GM18907 (cell line): ENCODE measurements at regions not wholly inside any gene's neighbourhood (a gene's known extent, or its start where the extent isn't known, plus 50 kb on each side); places are given as distances from the start of the nearest gene placed in this dataset.
"Not testable (repeated sequence)": the region's sequence is repeated elsewhere in the genome, so short reads cannot be mapped to it uniquely, and the experiment has no call there.

ENCODE experiments used
- ATAC-seq: cut with Tn5 transposase; IDR thresholded peaks from one replicate; pipeline ENCODE4 v1.9.1; 2021; ENCODE audit warnings: mild to moderate bottlenecking, moderate library complexity; ENCODE audit not compliant: unreplicated experiment

DNA sequence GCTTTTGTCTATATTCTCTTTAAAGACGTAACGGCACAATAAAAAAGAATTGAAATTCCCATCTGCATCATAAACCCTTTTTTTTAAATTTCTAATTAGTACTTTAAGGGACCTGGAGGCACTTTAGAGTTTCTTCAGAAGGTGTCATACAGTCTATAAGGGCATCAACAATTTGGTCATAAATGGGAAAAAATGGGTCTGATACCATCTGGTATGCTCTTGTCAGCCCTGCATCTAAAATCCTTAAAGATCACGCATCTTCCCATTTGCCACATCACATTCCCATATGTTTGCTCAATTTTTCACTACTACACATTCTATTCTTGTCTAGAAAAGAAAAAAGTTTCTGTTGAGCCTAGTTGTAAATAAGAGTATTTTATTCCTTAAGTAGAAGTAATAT lies 53.8 kb downstream of the COX7C start:
- ATAC-seq: no peak

DNA sequence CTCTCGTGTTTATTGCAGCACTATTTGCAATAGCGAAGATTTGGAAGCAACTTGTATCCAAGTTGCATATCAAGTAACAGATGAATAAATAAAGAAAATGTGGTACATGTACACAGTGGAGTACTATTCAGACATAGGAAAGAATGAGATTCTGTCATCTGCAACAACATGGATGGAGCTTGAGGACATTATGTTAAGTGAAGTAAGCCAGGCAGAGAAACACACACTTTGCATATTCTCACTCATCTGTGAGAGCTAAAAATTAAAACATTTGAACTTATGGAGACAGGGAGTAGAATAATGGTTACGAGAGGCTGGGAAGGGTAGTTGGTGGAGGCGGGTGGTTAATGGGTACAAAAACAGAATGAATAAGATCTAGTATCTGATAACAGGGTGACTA lies 56.3 kb downstream of the COX7C start:
- ATAC-seq: no peak

DNA sequence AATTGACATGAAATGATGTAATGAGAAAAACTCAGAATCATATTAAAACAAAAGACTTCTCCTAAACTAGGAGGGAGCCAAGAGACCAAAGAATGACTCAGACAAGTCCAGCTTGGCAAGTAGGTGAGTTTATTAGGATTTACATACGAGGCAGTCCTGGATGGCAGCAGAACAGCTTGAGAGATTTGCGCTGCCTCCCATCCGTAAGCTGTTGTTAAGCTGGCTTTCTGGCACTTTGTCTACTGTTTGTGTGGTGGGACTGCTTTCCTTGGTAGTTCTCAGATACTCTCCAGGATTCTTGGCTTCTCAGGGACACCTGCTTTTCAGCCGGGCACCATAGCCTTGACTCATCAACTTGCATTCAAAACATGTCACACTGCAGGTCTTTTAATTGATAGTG lies 57.6 kb downstream of the COX7C start:
- no peak for ATAC-seq

DNA sequence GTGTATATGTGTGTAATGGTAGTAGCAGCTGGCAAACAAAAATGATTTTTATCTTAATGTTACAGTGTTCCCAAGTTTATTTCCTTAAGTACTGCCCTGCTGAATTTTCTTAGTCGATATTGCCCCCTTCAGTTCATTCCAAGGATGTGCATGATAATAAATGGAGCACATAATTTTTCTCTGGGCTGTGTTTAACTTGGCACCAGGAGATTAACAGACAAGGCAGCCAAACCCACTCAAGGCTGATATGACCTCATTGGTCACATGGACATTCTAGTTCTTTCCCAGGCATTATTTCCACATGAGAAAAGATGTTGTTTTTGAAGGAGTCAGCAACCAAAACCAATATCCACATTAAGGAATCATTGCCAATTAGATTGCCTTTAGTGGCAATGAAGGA lies 61.8 kb downstream of the COX7C start:
- ATAC-seq: peak; percentile 82

DNA sequence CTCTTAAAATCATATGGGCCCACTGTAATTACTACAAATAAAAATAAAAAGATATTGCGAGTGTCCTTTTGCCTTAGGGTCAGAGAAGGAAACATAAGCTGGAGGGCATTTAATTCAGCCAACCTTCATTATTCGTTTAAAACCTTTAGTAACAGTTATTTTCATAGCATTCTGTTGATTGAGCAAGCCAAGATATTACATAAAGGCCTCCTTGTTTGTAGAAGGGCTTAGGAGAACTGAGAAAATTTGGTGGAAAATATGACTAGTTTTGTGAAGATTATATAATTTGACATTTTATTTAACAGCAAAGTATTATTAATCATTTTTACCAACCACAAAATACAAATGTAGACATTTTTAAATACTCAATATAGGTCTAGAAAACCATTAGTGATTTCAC lies 62.2 kb downstream of the COX7C start:
- ATAC-seq: no peak

DNA sequence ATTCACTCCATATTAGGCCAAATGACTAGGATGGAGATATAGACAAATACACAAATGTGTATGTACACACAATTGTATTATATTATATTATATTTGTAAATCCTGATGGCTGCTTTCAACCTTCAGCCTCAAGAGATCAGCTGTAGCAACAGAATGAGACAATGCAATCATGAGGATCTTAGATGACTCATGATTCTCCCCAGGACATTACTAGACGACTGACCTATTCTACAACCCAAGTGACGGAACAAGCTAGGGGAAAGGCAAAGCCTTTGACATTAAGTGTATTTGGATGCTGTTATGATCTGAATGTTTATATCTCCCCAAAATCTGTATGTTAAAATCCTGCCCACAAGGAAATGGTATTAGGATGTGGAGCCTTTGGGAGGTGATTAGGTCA lies 66.5 kb downstream of the COX7C start:
- no peak for ATAC-seq

DNA sequence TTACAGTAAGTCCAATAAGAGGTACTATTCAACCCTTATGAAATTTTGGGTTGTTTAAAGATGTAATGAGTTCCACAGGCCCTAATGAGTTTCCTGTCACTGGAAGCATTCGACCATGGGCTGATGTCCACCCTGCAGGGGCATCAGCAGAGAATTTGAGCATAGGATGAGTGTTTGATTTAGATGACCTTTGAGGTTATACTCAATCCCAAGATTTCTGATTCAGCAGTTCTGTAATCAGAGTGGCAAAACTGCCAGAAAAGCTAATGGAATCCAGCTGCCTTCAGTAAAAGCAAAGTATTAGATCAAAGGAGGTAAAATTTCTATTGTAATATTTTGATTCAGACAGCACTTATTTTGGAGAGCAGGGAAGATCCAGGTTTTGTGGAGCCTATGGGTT lies 68.3 kb downstream of the COX7C start:
- no peak for ATAC-seq

DNA sequence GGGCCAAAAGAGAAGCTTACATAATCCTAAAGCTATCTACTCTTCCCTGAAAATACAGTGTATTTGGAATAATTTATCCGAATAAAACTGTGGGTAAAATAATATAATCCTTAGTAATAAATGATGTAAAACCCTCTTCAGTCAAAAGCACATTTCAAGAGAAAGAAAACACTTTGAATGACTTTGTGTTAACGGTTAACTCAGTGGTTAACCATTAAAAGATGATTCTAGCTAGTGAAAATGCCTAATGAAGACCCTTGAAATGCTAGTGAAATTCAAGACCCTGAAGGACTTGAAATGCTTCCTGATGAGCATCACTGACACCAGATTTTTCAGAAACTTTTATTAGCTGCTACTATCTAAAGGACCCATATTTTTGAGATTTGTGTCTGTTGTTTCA lies 70.7 kb downstream of the COX7C start:
- no peak for ATAC-seq

DNA sequence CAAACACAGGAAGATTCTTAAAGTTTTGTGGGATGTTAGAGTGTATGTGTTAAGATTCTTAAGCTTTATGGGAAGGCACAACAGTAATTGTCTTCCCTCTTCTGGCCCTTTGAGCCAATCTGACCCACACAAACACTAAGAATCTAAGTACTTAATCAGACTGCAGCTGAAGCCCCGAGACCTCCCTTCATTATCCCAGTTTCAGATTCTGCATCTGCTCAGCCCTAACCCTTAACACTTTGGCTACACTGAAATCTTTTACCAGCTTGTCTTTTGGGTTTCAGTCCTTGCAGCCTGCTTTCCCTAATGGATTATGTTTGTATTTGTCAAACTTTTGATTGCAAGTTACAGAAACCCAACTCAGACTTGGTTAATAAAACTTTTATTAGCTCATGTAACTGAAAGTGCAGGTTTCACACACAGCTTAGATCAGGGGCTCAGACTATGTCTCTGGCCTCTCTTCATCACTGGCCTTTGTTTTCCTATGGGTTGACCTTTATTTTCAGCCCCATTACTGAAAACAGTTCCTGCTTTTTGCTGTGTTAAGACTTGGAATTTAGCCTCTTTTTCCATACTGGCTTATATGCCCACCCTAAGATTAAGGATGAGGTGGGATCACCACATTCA lies 71.5 kb downstream of the COX7C start:
- ATAC-seq: no peak

DNA sequence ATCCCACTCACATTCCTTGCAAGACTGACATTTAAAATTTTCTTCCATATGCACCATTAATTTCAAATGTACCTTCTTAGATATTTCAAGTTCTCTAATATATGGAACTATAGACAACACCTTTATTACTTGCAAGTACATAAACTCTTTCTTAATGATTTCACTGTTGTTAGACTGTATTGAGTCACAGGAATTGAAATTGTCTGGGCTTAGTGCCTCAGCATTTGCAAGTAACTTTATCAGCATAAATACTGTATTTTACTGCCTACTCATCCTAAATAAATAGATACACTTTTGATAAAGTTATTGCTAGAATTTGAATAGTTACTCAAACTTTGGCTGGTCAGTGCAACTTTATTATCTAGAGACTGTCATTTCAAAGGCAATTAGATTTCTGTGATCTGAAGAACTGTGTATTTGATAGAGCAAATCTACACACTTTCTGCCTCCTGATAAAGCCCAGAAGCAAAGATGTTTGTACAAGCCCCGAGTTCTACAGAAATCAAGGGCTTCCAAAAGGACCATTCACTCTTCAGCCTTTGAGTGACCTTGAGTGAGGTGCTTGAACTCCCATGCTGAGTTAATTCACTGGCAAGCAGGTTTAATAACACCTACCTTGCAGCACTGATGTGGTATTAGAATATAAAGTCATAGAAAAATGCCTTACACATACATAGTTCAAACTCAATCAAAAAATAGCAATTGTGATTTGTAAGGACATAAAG lies 91.6 kb downstream of the COX7C start:
- ATAC-seq: no peak

DNA sequence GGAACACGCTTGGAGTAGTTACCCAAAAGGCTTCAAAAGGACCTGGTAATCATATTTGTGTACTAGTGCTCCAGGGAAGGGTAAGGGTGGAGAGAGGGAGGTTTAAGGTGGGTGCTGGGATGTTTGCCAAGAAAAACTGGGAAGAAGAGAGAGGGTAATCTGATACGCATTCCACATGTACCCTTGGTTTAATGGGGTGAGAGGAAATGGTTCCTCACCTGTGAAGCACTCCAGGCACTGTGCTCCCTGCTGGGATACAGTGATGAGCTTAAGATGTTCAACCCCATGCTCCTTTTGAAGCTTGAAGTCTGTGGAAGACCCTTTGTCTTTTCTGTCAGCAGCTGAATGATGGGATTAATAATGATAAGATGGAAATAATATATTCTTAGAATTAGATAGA lies 98.4 kb downstream of the COX7C start:
- ATAC-seq: no peak

DNA sequence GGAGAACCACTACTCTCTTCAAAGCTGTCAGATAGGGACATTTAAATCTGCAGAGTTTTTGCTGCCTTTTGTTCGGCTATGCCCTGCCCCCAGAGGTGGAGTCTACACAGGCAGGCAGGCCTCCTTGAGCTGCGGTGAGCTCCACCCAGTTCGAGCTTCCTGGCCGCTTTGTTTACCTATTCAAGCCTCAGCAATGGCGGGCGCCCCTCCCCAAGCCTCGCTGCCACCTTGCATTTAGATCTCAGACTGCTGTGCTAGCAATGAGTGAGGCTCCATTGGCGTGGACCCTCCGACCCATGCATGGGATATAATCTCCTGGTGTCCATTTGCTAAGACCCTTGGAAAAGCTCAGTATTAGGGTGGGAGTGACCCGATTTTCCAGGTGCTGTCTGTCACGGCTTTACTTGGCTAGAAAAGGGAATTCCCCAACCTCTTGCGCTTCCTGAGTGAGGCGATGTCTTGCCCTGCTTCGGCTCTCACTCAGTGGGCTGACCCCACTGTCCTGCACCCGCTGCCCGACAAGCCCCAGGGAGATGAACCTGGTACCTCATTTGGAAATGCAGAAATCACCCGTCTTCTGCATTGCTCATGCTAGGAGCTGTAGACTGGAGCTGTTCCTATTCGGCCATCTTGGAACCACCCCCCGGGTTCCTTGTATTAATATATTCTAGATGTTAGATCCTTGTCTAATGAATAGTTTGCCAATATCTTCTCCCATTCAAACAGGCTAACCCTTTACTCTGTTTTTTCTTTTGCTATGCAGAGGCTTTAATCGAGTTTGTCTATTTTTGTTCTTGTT lies 113.8 kb downstream of the COX7C start:
- not testable (repeated sequence) for ATAC-seq

DNA sequence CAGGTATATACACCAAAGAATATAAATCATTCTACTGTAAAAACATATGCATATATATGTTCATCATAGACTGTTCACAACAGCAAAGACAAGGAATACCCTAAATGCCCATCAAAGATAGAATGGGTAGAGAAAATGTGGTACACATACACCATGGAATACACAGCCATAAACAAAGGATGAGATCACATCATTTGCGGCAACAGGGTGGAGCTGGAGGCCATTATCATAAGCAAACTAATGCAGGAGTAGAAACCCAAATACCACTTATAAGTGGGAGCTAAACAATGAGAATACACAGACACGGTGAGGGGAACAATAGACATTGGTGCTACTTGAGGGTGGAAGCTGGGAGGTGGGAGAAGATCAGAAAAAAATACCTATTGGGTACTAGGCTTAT lies 117.6 kb downstream of the COX7C start:
- ATAC-seq: no peak

DNA sequence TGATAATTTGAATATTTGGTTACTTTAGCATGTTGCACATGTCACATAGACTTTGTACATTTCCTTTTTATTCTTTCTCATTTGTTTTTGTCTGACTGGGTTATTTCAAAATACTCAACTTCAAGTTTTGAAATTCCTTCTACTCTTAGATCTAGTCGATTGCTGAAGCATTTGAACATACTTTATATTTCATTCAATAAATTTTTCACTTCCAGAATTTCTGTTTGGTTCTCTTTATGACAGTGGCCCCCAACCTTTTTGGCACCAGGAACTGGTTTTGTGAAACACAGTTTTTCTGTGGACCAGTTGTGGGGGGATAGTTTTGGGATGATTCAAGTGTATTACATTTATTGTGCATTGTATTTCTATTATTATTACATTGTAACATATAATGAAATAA lies 119.8 kb downstream of the COX7C start:
- ATAC-seq: no peak

DNA sequence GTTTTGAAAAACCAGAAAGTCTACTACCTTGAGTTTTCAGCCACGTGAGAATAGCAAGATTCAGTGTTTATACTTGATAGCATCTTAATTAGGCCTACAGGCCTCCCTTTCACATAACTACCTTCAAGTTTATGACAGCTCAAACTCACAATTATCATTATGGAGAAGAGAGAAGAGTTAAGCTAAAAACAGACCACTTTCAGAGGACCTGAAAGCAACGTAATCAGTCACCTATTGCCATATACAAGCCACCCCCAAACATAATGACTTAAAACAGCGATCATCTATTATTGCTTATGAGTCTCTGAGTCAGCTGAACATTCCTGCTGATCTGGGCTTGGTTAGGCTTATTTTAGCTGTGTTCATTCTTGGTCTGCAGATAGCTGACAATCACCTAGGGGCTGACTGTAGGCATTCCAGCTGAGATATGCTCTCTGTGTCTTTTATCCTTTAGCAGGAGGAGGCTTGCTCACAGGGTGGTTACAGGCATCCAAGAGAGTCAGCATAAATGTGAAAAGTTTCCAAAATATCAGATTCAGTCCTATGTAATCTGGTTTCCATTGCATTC lies 130.9 kb downstream of the COX7C start:
- ATAC-seq: no peak

DNA sequence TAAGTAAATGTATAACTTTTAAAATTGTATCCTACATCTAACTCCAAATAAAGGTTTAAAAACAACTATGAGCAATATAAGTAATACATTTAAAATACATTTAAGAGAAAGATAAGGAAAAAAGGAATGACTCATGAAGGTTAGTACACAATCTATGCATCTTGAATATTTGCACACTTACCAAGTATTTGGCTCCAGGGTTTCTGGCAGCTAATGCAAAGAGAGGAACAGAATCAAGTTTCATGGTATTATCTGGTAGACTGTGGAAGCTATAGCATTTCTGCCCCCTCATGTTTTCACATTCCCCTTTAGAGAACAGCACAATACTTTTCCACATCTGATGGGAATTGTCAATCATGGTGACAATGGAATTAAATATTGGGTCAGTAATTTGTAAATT lies 132.1 kb downstream of the COX7C start:
- ATAC-seq: no peak

DNA sequence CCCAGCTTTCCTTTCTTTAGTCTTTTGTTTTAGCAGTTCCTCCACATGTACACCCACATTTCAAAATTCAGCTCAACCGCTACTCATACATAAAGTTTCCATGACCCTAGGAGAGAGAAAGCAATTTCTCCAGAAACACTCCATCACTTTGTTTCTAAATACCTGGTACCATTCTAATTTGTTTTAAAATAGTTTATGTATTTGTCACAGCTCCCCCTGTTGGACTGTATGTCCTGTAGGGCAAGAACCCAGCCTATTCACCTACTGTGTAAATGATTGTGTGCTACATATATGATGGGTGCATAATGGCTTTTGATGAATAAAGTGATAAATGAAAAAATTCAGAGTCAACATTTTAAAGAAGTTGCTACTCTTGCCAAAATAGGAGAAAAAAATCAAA lies 139.1 kb downstream of the COX7C start:
- no peak for ATAC-seq

DNA sequence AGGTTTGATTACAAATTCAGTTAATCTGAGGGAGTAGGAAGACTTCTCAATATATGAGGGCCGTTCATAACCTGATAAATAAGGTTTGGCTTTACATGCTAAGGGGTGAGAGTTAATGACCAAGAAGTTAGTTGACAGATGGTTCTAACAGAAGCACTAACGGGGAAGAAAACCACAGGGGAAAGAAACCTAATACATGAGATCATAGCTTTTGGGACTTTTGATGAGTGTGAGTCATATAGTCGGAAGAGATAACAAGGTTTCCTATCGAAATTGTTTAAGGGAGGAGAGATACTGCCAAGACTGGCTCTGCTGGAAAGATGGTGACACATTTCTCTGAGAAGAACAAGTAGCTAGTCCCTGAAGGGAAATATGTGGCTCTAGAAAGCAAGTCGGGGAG lies 140.1 kb downstream of the COX7C start:
- no peak for ATAC-seq

DNA sequence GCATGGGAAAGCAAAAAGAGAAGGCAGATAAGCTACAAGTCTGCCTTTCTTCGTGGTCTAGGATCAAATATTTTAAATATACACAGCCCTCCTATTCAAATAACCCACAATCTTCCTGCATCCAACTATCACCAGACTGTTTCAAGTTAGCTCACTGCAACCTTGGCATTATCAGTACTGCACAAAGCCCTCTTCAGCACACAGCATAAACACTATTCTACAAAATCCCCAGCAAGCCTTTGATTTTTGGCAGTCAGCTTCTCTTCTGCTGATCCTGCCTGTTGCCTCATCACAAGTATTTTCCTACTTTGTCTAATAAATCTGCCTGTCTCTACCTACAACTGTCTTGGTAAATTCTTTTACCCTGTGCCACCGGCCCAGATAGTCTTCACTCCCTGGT lies 142.9 kb downstream of the COX7C start:
- ATAC-seq: no peak

DNA sequence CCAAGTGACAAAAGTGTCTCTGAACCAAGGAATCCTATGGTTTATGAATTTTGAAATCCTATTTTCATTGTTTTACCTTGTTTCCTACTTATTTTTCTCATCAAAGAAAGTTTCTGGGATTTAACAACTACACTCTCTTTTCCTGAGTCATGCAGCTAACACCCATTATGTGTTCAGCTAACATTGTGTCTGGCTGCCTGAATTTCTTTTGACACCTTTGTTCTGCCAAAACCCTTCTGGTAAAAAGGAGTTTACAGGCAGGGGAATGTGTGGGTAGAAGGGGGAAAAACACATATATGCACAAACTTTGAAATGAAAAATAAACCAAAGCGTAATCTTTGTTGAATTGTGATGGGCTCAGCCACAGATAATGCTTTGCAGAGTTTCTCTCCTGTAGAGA lies 146.2 kb downstream of the COX7C start:
- no peak for ATAC-seq

DNA sequence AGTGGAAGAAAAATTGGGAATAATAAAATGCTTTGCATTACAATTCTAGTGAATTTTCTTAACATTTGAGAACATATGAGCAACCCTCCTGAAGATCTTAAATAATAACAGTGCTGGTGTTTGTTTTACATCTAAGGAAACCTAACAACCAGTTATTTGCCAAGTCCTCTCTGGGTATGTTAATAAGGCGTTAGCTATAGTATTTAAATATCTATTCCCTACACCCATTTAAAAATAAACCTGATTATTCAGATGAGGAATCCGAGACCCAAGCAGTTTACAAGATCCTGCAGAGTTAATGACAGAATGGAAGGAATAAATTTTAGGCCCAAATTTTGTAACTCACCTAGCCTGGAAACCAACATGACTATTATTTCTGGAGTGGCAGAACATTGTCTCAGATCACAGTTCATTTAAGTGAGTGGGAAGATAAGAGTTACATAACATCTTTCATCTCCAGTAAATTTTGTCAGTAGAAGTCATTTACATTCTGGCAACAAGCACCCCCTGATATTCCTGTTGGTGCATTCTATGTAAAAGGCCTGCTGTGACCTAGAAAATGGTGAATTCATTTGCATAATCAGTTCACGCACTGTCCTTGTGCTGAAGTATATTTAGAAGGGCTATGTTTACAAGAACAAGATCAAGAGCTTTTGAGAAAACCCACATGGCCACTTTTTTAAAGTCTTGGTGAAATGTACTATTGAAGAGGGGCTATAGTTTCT lies 148.2 kb downstream of the COX7C start:
- no peak for ATAC-seq
